Tibial nerve (tissue), 4 donors: ENCODE measurements at regions not wholly inside any gene's neighbourhood (a gene's known extent, or its start where the extent isn't known, plus 50 kb on each side); places are given as distances from the start of the nearest gene placed in this dataset.

Experiments used
- CTCF ChIP-seq, 5 experiments: fragments of 200-600 bp in 3 of 5; fragments of 450-650 bp in 2 of 5; sonication (generic) in 3 of 5; IDR thresholded peaks; one replicate each; pipeline ENCODE4 v1.5.1; 2016 to 2019; ENCODE audit warnings: antibody characterized with exemption in 5 of 5, mild to moderate bottlenecking in 3 of 5, moderate library complexity in 2 of 5
- EP300 ChIP-seq, 2 donors: sonication (generic); formaldehyde crosslinking; IDR thresholded peaks; one replicate each; pipeline ENCODE4 v1.6.1; 2017; ENCODE audit warnings: antibody characterized with exemption in 2 of 2, mild to moderate bottlenecking in 1 of 2
- POLR2A ChIP-seq, 2 donors: fragments of 450-650 bp; IDR thresholded peaks; one replicate each; pipeline ENCODE4 v1.6.1; 2017; ENCODE audit warnings: antibody characterized with exemption in 2 of 2, mild to moderate bottlenecking in 2 of 2, moderate library complexity in 2 of 2

GRCh38 chr12:88703790-88704189 lies 123.5 kb upstream of the KITLG start:
- TF ChIP-seq CTCF (IDR thresholded peaks at IDR 0.05) (no peak), POLR2A (IDR thresholded peaks at IDR 0.05) (no peak), EP300 (IDR thresholded peaks at IDR 0.05) (no peak)
